Panc1 (cell line): ENCODE measurements at regions not wholly inside any gene's neighbourhood (a gene's known extent, or its start where the extent isn't known, plus 50 kb on each side); places are given as distances from the start of the nearest gene placed in this dataset.
A peak's percentile ranks its signal among the peaks of the same experiment; 100 is the strongest.

Source experiments
- POLR2AphosphoS5 ChIP-seq: IDR thresholded peaks from 2 replicates; pipeline ENCODE4 v1.6.1; 2012; ENCODE audit warnings: mild to moderate bottlenecking, low read depth, low read length, moderate library complexity
- SIN3A ChIP-seq: IDR thresholded peaks from 2 replicates; pipeline ENCODE4 v1.6.1; 2012; ENCODE audit warnings: low read depth, mild to moderate bottlenecking, low read length, moderate library complexity, borderline replicate concordance; ENCODE audit not compliant: insufficient read depth
- TCF7L2 ChIP-seq: IDR thresholded peaks from 2 replicates; pipeline ENCODE4 v1.6.1; 2011; ENCODE audit warnings: mild to moderate bottlenecking, low read depth, low read length, inconsistent platforms
- TF ChIP-seq, protein P1 (sequence below): fragments of 450-650 bp; IDR thresholded peaks from 2 replicates; pipeline ENCODE4 v1.5.1; 2017; ENCODE audit warnings: mild to moderate bottlenecking
- TF ChIP-seq, protein P2 (sequence below), 2 experiments: IDR thresholded peaks; 2 replicates each; pipeline ENCODE4 v1.6.1; 2011 to 2012; ENCODE audit warnings: low read depth in 2 of 2, control low read depth in 1 of 2, low read length in 1 of 2, mild to moderate bottlenecking in 1 of 2, moderate library complexity in 1 of 2; ENCODE audit not compliant: insufficient read depth in 1 of 2

DNA sequence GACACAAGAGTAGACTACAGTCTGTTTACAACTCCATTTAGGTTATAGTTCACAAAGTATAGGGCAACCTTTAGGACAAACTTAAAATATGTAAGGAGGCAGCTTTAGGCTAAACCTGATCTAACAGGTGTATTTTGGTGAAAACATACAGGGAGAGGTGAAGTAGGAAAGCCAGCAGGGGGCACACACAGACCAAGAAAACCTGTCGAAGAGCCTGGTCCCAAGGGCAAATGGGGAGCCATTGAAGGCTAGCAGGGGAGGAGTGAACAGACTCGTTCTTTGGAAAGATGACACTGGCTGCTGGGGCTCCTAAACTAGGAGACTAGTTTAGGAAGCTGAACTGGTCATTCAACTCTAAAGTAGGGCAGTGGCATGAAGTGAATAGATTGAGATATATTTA is 138.8 kb upstream of the WSCD2 start:
- TF ChIP-seq, protein P1, sequence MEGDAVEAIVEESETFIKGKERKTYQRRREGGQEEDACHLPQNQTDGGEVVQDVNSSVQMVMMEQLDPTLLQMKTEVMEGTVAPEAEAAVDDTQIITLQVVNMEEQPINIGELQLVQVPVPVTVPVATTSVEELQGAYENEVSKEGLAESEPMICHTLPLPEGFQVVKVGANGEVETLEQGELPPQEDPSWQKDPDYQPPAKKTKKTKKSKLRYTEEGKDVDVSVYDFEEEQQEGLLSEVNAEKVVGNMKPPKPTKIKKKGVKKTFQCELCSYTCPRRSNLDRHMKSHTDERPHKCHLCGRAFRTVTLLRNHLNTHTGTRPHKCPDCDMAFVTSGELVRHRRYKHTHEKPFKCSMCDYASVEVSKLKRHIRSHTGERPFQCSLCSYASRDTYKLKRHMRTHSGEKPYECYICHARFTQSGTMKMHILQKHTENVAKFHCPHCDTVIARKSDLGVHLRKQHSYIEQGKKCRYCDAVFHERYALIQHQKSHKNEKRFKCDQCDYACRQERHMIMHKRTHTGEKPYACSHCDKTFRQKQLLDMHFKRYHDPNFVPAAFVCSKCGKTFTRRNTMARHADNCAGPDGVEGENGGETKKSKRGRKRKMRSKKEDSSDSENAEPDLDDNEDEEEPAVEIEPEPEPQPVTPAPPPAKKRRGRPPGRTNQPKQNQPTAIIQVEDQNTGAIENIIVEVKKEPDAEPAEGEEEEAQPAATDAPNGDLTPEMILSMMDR, result peak; percentile 66
- TF ChIP-seq, protein P2, sequence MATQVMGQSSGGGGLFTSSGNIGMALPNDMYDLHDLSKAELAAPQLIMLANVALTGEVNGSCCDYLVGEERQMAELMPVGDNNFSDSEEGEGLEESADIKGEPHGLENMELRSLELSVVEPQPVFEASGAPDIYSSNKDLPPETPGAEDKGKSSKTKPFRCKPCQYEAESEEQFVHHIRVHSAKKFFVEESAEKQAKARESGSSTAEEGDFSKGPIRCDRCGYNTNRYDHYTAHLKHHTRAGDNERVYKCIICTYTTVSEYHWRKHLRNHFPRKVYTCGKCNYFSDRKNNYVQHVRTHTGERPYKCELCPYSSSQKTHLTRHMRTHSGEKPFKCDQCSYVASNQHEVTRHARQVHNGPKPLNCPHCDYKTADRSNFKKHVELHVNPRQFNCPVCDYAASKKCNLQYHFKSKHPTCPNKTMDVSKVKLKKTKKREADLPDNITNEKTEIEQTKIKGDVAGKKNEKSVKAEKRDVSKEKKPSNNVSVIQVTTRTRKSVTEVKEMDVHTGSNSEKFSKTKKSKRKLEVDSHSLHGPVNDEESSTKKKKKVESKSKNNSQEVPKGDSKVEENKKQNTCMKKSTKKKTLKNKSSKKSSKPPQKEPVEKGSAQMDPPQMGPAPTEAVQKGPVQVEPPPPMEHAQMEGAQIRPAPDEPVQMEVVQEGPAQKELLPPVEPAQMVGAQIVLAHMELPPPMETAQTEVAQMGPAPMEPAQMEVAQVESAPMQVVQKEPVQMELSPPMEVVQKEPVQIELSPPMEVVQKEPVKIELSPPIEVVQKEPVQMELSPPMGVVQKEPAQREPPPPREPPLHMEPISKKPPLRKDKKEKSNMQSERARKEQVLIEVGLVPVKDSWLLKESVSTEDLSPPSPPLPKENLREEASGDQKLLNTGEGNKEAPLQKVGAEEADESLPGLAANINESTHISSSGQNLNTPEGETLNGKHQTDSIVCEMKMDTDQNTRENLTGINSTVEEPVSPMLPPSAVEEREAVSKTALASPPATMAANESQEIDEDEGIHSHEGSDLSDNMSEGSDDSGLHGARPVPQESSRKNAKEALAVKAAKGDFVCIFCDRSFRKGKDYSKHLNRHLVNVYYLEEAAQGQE (IDR thresholded peaks at IDR 0.05; ENCODE audit: insufficient read depth in 1 of 2, low read depth in 2 of 2, low read length in 1 of 2), result no peak
- TF ChIP-seq POLR2AphosphoS5 (no peak), TCF7L2 (no peak), SIN3A (no peak)
